PC-3 (cell line): ENCODE measurements at regions not wholly inside any gene's neighbourhood (a gene's known extent, or its start where the extent isn't known, plus 50 kb on each side); places are given as distances from the start of the nearest gene placed in this dataset.

Experiments
- CTCF ChIP-seq: fragments of 300-600 bp; sonication (generic); conservative IDR thresholded peaks from 2 replicates; pipeline ENCODE4 v1.5.1; 2017; ENCODE audit warnings: antibody characterized with exemption, low read depth, mild to moderate bottlenecking, low read length
- EZH2phosphoT487 ChIP-seq: fragments of 300-600 bp; sonication (generic); IDR thresholded peaks from 2 replicates; pipeline ENCODE4 v1.6.1; 2018; ENCODE audit warnings: mild to moderate bottlenecking, antibody characterized with exemption, low read length, borderline replicate concordance

- TF ChIP-seq CTCF (no peak), EZH2phosphoT487 (no peak)
Measured at GRCh38 chr11:70577258-70577603, 178.9 kb downstream of the CTTN start.
